Panc1 (cell line): ENCODE measurements at regions not wholly inside any gene's neighbourhood (a gene's known extent, or its start where the extent isn't known, plus 50 kb on each side); places are given as distances from the start of the nearest gene placed in this dataset.
A peak's percentile ranks its signal among the peaks of the same experiment; 100 is the strongest.

Experiments
- ATAC-seq: fragments of 200-7000 bp; cut with Tn5 transposase; 2 replicates; pipeline ENCODE4 v1.9.1; 2020; ENCODE audit warnings: mild to moderate bottlenecking, moderate library complexity
- BruUV-seq: library from RNA; stranded (reverse); fragments of 400-500 nt; replicated peaks from 2 replicates; lab custom pipeline; 2021; lab: Mats Ljungman, UMichigan
- CTCF ChIA-PET: fragments of 300-600 bp; sonication (Branson Sonifier 250); formaldehyde crosslinking; loops from one replicate; lab custom pipeline; 2022; ENCODE audit warnings: antibody characterized with exemption; lab: Charles Lee
- POLR2A ChIA-PET: fragments of 300-600 bp; sonication (Branson Sonifier 250); formaldehyde crosslinking; loops from one replicate; lab custom pipeline; 2022; ENCODE audit warnings: antibody characterized with exemption; lab: Charles Lee
- DNase-seq: peaks from one replicate; pipeline ENCODE4 v3.0.0-alpha.2; 2010; ENCODE audit warnings: low read depth, low spot score
- H3K27ac ChIP-seq: 2 replicates; pipeline ENCODE4 v1.5.1; 2011; ENCODE audit warnings: mild to moderate bottlenecking, low read length, inconsistent platforms
- H3K27me3 ChIP-seq: fragments of 200-500 bp; sonication (Bioruptor generic); 2 replicates; pipeline ENCODE4 v1.6.0; 2014; ENCODE audit warnings: low read length, inconsistent platforms; ENCODE audit not compliant: control insufficient read depth, insufficient read depth
- H3K36me3 ChIP-seq: fragments of 200-500 bp; sonication (Bioruptor generic); 2 replicates; pipeline ENCODE4 v1.5.1; 2014; ENCODE audit warnings: inconsistent platforms, mild to moderate bottlenecking, low read length, moderate library complexity; ENCODE audit not compliant: control insufficient read depth, insufficient read depth
- H3K4me1 ChIP-seq: 2 replicates; pipeline ENCODE4 v1.5.1; 2011; ENCODE audit warnings: inconsistent platforms, mild to moderate bottlenecking, low read length, moderate library complexity; ENCODE audit not compliant: control insufficient read depth, insufficient read depth
- H3K4me3 ChIP-seq, 2 experiments: 2 replicates each; pipeline ENCODE4 v1.5.1; 2011 to 2012; ENCODE audit warnings: low read depth in 2 of 2, low read length in 2 of 2, mild to moderate bottlenecking in 2 of 2, inconsistent platforms in 1 of 2, moderate library complexity in 1 of 2
- H3K9me3 ChIP-seq: fragments of 200-500 bp; sonication (Bioruptor generic); 2 replicates; pipeline ENCODE4 v1.5.1; 2014; ENCODE audit warnings: low read depth, mild to moderate bottlenecking, inconsistent platforms, low read length, moderate library complexity; ENCODE audit not compliant: control insufficient read depth, insufficient read depth
- POLR2AphosphoS5 ChIP-seq: IDR thresholded peaks from 2 replicates; pipeline ENCODE4 v1.6.1; 2012; ENCODE audit warnings: mild to moderate bottlenecking, low read depth, low read length, moderate library complexity
- SIN3A ChIP-seq: IDR thresholded peaks from 2 replicates; pipeline ENCODE4 v1.6.1; 2012; ENCODE audit warnings: low read depth, mild to moderate bottlenecking, low read length, moderate library complexity, borderline replicate concordance; ENCODE audit not compliant: insufficient read depth
- TCF7L2 ChIP-seq: IDR thresholded peaks from 2 replicates; pipeline ENCODE4 v1.6.1; 2011; ENCODE audit warnings: mild to moderate bottlenecking, low read depth, low read length, inconsistent platforms
- in situ Hi-C: cut with HindIII; loops from 2 replicates; pipeline ENCODE4 v1.10.0; 2016; ENCODE audit warnings: low sequenced_read_pairs, low pct_unique_long_range_greater_than_20kb
- intact Hi-C: fragments of 100-400 bp; cut with micrococcal nuclease; formaldehyde crosslinking; loops from one replicate; pipeline ENCODE4 v1.10.0; 2022; ENCODE audit not compliant: unreplicated experiment
- TF ChIP-seq, protein P1 (sequence below), 2 experiments: IDR thresholded peaks; 2 replicates each; pipeline ENCODE4 v1.6.1; 2011 to 2012; ENCODE audit warnings: low read depth in 2 of 2, control low read depth in 1 of 2, low read length in 1 of 2, mild to moderate bottlenecking in 1 of 2, moderate library complexity in 1 of 2; ENCODE audit not compliant: insufficient read depth in 1 of 2
- TF ChIP-seq, protein P2 (sequence below): fragments of 450-650 bp; IDR thresholded peaks from 2 replicates; pipeline ENCODE4 v1.5.1; 2017; ENCODE audit warnings: mild to moderate bottlenecking

DNA sequence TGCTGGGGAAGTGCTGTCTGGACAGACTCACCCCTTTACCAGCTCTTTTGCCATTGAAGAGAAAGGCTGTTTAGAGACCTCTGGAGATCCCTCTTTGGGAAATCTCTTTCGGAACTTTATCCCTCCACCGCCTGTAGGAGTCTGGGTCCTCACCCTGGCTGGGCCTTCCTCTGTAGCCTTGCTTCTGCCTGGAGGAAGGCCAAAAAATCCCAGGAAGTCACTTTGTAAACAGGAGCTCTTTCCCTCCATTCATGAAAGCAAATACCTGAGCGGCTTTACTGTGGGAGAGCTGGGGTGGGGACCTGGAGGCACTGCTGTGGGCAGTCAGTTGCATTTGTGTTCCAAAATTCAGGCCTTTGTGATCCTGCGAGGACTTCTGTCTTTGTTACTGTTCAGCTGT, 126.2 kb downstream of the KLF6 start:
- no peak for TF ChIP-seq POLR2AphosphoS5
- TF ChIP-seq SIN3A, result no peak
- ATAC-seq (peak; percentile 60; the same call in 1 of the 2 replicates), DNase-seq (no peak)
- Histone ChIP-seq H3K4me1 (peaks cover 7% of the 10 kb centered on the region), H3K9me3 (no peaks in the 10 kb centered on the region), H3K36me3 (no peaks in the 10 kb centered on the region), H3K27ac (peak overlapping the region; percentile 61; the same call in 1 of the 2 replicates), H3K4me3 (no peak overlapping the region), H3K27me3 (no peaks in the 10 kb centered on the region)
- BruUV-seq, result no TSS peak
- CTCF ChIA-PET, result no interaction called here
- in situ Hi-C loops, result no loop called here
- POLR2A ChIA-PET, result no interaction called here
- intact Hi-C loops, result no loop called here

DNA sequence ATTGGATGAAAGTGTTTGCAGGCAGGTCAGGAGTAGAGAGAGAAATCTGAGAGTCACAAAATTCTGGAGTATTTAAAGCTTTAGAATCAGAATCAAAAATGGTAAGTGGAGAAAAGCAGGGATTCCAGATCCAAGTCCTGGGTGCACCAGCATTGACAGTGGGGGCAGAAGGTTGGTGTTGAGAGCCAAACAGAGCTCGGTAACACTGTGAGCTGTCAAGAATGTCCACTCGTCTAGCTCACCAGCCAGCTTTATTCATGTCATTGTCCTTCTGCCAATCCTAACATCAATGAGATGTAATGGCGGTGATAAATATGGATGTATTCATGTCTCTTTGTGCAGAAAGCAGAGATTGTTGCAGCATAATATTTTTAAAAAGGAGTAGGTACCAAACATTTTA, 128.8 kb downstream of the KLF6 start:
- Histone ChIP-seq H3K27ac (no peak overlapping the region), H3K36me3 (no peaks in the 10 kb centered on the region), H3K4me1 (peaks cover 7% of the 10 kb centered on the region), H3K27me3 (no peaks in the 10 kb centered on the region), H3K4me3 (no peak overlapping the region), H3K9me3 (no peaks in the 10 kb centered on the region)
- no TSS peak for BruUV-seq
- ChIA-PET CTCF (no interaction called here), POLR2A (interaction anchor here (0.5 to 0.8 kb wide), 2 partner anchors 357 to 597 kb away, joined by 3 read pairs; no protein-coding TSS in a partner anchor)
- DNase-seq (no peak), ATAC-seq (no peak)
- TF ChIP-seq, protein P1, sequence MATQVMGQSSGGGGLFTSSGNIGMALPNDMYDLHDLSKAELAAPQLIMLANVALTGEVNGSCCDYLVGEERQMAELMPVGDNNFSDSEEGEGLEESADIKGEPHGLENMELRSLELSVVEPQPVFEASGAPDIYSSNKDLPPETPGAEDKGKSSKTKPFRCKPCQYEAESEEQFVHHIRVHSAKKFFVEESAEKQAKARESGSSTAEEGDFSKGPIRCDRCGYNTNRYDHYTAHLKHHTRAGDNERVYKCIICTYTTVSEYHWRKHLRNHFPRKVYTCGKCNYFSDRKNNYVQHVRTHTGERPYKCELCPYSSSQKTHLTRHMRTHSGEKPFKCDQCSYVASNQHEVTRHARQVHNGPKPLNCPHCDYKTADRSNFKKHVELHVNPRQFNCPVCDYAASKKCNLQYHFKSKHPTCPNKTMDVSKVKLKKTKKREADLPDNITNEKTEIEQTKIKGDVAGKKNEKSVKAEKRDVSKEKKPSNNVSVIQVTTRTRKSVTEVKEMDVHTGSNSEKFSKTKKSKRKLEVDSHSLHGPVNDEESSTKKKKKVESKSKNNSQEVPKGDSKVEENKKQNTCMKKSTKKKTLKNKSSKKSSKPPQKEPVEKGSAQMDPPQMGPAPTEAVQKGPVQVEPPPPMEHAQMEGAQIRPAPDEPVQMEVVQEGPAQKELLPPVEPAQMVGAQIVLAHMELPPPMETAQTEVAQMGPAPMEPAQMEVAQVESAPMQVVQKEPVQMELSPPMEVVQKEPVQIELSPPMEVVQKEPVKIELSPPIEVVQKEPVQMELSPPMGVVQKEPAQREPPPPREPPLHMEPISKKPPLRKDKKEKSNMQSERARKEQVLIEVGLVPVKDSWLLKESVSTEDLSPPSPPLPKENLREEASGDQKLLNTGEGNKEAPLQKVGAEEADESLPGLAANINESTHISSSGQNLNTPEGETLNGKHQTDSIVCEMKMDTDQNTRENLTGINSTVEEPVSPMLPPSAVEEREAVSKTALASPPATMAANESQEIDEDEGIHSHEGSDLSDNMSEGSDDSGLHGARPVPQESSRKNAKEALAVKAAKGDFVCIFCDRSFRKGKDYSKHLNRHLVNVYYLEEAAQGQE (IDR thresholded peaks at IDR 0.05; ENCODE audit: insufficient read depth in 1 of 2, low read depth in 2 of 2, low read length in 1 of 2), result no peak
- TF ChIP-seq, protein P2, sequence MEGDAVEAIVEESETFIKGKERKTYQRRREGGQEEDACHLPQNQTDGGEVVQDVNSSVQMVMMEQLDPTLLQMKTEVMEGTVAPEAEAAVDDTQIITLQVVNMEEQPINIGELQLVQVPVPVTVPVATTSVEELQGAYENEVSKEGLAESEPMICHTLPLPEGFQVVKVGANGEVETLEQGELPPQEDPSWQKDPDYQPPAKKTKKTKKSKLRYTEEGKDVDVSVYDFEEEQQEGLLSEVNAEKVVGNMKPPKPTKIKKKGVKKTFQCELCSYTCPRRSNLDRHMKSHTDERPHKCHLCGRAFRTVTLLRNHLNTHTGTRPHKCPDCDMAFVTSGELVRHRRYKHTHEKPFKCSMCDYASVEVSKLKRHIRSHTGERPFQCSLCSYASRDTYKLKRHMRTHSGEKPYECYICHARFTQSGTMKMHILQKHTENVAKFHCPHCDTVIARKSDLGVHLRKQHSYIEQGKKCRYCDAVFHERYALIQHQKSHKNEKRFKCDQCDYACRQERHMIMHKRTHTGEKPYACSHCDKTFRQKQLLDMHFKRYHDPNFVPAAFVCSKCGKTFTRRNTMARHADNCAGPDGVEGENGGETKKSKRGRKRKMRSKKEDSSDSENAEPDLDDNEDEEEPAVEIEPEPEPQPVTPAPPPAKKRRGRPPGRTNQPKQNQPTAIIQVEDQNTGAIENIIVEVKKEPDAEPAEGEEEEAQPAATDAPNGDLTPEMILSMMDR, result no peak
- TF ChIP-seq SIN3A (no peak), POLR2AphosphoS5 (no peak), TCF7L2 (no peak)
- intact Hi-C loops, result no loop called here
- in situ Hi-C loops, result no loop called here

DNA sequence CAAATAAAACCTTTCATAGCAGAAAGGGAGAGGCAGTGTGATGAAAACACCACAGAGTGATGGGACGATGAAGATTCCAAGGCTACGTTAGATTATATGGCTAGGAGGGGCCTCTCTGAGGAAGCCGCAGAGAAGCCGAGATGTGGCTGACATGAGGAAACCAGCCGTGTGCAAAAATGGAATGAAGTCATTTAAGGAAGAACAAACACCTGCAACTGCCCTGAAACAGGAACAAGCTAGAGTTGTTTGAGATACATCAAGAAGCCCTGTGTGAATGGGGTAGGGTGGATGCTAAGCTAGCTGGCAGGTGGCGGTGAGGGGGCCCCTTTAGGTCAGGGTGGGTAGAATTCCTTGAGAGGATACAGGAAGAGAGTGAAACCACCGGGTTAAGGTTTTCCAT, 129.5 kb downstream of the KLF6 start:
- TF ChIP-seq TCF7L2, result no peak
- TF ChIP-seq, protein P2, result no peak
- no peak for TF ChIP-seq SIN3A
- TF ChIP-seq, protein P1 (IDR thresholded peaks at IDR 0.05; ENCODE audit: insufficient read depth in 1 of 2, low read depth in 2 of 2, low read length in 1 of 2), result no peak
- TF ChIP-seq POLR2AphosphoS5, result no peak
- CTCF ChIA-PET, result no interaction called here
- in situ Hi-C loops, result no loop called here
- Histone ChIP-seq H3K4me3 (no peak overlapping the region), H3K36me3 (no peaks in the 10 kb centered on the region), H3K4me1 (peaks cover 7% of the 10 kb centered on the region), H3K27me3 (no peaks in the 10 kb centered on the region), H3K27ac (no peak overlapping the region), H3K9me3 (no peaks in the 10 kb centered on the region)
- DNase-seq (no peak), ATAC-seq (no peak)
- intact Hi-C loops, result no loop called here
- POLR2A ChIA-PET, result interaction anchor here (0.5 kb wide), 1 partner anchor 356 kb away, joined by 3 read pairs; no protein-coding TSS in a partner anchor
- BruUV-seq, result no TSS peak
